Stimulated activated CD4-positive, alpha-beta T cell treated with anti-CD3 and anti-CD28 coated beads, Interleukin-4, amount 100 ng/mL, for 48 hours (primary cell): ENCODE measurements at regions not wholly inside any gene's neighbourhood (a gene's known extent, or its start where the extent isn't known, plus 50 kb on each side); places are given as distances from the start of the nearest gene placed in this dataset.

Experiments
- DNase-seq, 2 donors: peaks; one replicate each; pipeline ENCODE4 v3.0.0-alpha.2; 2020; ENCODE audit warnings: low read depth in 2 of 2

GRCh38 chr3:177510693-177511216, 313.5 kb upstream of the TBL1XR1 start:
- DNase-seq: no peak

- DNase-seq: no peak
These were observed 315.9 kb upstream of the TBL1XR1 start for GRCh38 chr3:177512945-177513814.

- no peak for DNase-seq
These were observed 316.7 kb upstream of the TBL1XR1 start for GRCh38 chr3:177513815-177514610.

GRCh38 chr3:177514611-177515499, 317.6 kb upstream of the TBL1XR1 start:
- DNase-seq: no peak

GRCh38 chr3:177515786-177516157, 318.5 kb upstream of the TBL1XR1 start:
- no peak for DNase-seq

- no peak for DNase-seq
These were observed 319.1 kb upstream of the TBL1XR1 start for GRCh38 chr3:177516158-177517011.

- DNase-seq: no peak
These were observed 320.6 kb upstream of the TBL1XR1 start for GRCh38 chr3:177517906-177518305.

- no peak for DNase-seq
These were observed 322.3 kb upstream of the TBL1XR1 start for GRCh38 chr3:177519588-177519987.

- DNase-seq: no peak
These were observed 324.0 kb upstream of the TBL1XR1 start for GRCh38 chr3:177521305-177521704.

GRCh38 chr3:177522051-177522450, 324.8 kb upstream of the TBL1XR1 start:
- DNase-seq: no peak

GRCh38 chr3:177523067-177523675, 325.9 kb upstream of the TBL1XR1 start:
- no peak for DNase-seq

GRCh38 chr3:177523872-177524438, 326.7 kb upstream of the TBL1XR1 start:
- no peak for DNase-seq

GRCh38 chr3:177524742-177525141, 327.5 kb upstream of the TBL1XR1 start:
- no peak for DNase-seq

GRCh38 chr3:177525414-177525813, 328.1 kb upstream of the TBL1XR1 start:
- no peak for DNase-seq

GRCh38 chr3:177525987-177526712, 328.9 kb upstream of the TBL1XR1 start:
- no peak for DNase-seq

GRCh38 chr3:177527182-177527581, 329.9 kb upstream of the TBL1XR1 start:
- no peak for DNase-seq

- DNase-seq: no peak
These were observed 331.2 kb upstream of the TBL1XR1 start for GRCh38 chr3:177528306-177529070.

GRCh38 chr3:177529071-177529550, 331.8 kb upstream of the TBL1XR1 start:
- no peak for DNase-seq
